ENCODE measurements at regions not wholly inside any gene's neighbourhood (a gene's known extent, or its start where the extent isn't known, plus 50 kb on each side); places are given as distances from the start of the nearest gene placed in this dataset.
"Not testable (repeated sequence)": the region's sequence is repeated elsewhere in the genome, so short reads cannot be mapped to it uniquely, and the experiment has no call there.

DNA sequence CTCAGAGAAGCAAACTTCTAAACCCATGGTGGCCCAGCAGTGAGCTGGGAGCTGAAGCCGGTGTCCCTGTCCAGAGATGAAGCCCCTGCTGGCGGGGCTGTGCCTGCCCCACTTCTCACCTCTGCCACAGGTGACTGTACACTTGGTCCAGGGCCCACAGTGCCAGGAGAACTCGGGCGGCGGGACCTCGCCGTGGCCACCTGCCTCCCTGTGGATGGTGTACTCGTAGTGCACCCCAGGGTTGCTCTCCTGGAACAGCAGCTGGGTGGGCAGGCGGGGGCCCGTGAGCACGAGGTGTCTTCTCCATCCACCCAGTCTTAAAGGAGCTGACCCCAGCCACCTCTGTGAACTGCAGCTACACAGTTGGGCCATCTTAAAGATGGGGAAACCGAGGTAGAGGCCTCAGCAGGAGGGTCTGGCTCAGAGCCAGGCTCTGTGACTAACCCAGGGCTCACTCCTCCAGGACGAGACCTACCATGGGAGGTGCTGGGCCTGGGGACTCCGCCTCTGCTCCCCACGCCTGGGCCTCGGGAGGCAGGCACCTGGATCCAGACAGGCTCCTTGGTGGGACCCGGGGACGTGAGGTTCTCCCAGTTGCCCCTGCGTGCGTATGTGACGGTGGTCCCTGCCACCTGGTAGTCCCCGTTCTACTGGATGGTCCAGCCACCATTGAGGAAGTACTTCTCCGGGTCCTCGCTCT is 113.1 kb upstream of the AKAP13 start:
- not testable (repeated sequence) for TF ChIP-seq ZNF720 (CRISPR knock-in tag; IDR thresholded peaks at IDR 0.05); JUNB (CRISPR knock-in tag; IDR thresholded peaks at IDR 0.05; ENCODE audit: borderline replicate concordance); EZH2 (conservative IDR thresholded peaks at IDR 0.05; ENCODE audit: low read depth, low read length); SP1 (IDR thresholded peaks at IDR 0.05); SP1 (CRISPR knock-in tag; IDR thresholded peaks at IDR 0.05); RAD21 (CRISPR knock-in tag; IDR thresholded peaks at IDR 0.05); ZFP1 (CRISPR knock-in tag; IDR thresholded peaks at IDR 0.05); THAP11 (CRISPR knock-in tag; IDR thresholded peaks at IDR 0.05); TBP (CRISPR knock-in tag; IDR thresholded peaks at IDR 0.05); YY1 (IDR thresholded peaks at IDR 0.05; ENCODE audit: insufficient read depth, insufficient replicate concordance, low read depth, low read length); MAZ (IDR thresholded peaks at IDR 0.05; ENCODE audit: borderline replicate concordance, low read depth, low read length); MAZ (CRISPR knock-in tag; IDR thresholded peaks at IDR 0.05; ENCODE audit: low read depth)
- TF ChIP-seq, protein P1, sequence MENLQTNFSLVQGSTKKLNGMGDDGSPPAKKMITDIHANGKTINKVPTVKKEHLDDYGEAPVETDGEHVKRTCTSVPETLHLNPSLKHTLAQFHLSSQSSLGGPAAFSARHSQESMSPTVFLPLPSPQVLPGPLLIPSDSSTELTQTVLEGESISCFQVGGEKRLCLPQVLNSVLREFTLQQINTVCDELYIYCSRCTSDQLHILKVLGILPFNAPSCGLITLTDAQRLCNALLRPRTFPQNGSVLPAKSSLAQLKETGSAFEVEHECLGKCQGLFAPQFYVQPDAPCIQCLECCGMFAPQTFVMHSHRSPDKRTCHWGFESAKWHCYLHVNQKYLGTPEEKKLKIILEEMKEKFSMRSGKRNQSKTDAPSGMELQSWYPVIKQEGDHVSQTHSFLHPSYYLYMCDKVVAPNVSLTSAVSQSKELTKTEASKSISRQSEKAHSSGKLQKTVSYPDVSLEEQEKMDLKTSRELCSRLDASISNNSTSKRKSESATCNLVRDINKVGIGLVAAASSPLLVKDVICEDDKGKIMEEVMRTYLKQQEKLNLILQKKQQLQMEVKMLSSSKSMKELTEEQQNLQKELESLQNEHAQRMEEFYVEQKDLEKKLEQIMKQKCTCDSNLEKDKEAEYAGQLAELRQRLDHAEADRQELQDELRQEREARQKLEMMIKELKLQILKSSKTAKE (CRISPR knock-in tag; IDR thresholded peaks at IDR 0.05; ENCODE audit: borderline replicate concordance): not testable (repeated sequence)
- TF ChIP-seq, protein P2, sequence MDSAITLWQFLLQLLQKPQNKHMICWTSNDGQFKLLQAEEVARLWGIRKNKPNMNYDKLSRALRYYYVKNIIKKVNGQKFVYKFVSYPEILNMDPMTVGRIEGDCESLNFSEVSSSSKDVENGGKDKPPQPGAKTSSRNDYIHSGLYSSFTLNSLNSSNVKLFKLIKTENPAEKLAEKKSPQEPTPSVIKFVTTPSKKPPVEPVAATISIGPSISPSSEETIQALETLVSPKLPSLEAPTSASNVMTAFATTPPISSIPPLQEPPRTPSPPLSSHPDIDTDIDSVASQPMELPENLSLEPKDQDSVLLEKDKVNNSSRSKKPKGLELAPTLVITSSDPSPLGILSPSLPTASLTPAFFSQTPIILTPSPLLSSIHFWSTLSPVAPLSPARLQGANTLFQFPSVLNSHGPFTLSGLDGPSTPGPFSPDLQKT (CRISPR knock-in tag; IDR thresholded peaks at IDR 0.05; ENCODE audit: borderline replicate concordance): not testable (repeated sequence)
